NCI-H774 (cell line): ENCODE measurements at regions not wholly inside any gene's neighbourhood (a gene's known extent, or its start where the extent isn't known, plus 50 kb on each side); places are given as distances from the start of the nearest gene placed in this dataset.

Source experiments
- DNase-seq: peaks from one replicate; lab custom pipeline; 2025; lab: John Stamatoyannopoulos, UW

DNA sequence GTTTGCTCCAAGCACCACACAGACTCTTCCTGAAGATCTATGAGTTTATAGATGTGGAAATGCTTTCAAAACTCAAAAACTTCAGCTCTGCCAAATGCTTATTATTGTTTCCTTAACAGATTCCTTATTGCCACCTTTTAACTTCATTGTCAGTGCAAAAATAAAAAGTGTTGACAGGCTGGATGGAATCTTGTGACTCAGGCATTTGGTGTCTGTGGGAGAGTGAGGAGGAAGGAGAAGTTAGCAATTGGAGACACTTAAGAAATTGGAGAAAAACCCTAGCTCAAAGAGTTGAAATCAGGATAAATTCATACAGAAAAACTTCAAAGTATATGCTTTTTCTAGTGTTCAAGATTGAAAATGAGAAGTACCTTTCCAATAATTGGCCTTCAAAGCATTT lies 140.6 kb upstream of the PUM3 start:
- no peak for DNase-seq

GRCh38 chr9:2979957-2980610 lies 136.2 kb upstream of the PUM3 start:
- no peak for DNase-seq

DNA sequence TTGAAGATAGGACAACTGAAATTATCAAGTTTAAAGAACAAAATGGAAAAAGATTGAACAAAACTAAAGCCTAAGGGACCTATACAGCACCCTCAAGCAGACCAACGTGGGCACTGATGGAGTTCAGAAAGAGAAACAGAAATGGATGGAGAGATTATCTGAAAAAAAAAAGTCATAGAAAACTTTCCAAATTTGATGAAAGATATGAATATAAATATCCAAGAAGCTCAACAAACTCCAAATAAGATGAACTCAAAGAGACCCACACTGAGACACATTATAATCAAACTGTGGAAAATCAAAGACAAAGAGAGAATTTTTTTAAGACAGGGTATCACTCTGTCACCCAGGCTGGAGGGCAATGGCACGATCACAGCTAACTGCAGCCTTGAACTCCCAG lies 128.6 kb upstream of the PUM3 start:
- no peak for DNase-seq

- no peak for DNase-seq
These were observed 127.0 kb upstream of the PUM3 start for GRCh38 chr9:2970864-2971263.

DNA sequence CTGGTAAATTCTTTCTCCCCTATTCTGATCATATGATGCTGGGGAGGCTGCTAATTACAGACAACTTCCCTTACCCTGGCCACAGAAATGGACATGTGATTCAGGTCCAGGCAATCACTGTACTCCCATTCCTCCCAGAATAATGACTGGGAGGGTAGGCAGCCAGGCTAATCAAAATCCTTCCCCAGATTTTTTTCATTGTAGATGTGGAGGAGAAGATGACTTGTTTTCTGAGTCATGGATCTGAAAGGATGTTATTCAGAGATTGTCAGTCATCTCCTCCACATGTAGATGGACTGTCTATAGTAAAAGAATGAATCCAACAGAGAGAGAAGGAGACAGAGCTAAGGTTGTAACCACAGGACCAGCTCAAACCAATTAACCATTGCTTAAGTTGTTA lies 123.9 kb upstream of the PUM3 start:
- DNase-seq: no peak

- DNase-seq: no peak
These were observed 122.8 kb upstream of the PUM3 start for GRCh38 chr9:2966565-2967300.

DNA sequence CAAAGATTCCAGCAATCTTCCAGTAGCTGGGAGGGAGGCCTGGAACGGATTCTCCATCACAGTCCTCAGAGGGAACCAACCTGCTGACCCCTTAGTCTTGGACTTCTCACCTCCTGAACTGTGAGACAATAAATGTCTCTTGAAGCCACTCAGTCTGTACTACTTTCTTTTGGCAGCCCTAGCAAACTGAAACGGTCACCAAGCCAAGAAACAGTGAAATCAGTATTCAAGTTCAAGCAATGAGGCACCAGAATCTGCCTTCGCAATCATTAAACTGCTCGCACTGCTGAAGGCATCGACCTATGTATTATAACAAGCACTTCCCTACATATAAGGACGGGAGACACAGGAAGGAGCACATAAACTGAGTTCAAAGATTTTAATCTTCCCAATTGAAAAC lies 120.6 kb upstream of the PUM3 start:
- DNase-seq: no peak

- DNase-seq: no peak
These were observed 119.4 kb upstream of the PUM3 start for GRCh38 chr9:2963307-2963706.

- DNase-seq: no peak
These were observed 118.7 kb upstream of the PUM3 start for GRCh38 chr9:2962471-2963172.

DNA sequence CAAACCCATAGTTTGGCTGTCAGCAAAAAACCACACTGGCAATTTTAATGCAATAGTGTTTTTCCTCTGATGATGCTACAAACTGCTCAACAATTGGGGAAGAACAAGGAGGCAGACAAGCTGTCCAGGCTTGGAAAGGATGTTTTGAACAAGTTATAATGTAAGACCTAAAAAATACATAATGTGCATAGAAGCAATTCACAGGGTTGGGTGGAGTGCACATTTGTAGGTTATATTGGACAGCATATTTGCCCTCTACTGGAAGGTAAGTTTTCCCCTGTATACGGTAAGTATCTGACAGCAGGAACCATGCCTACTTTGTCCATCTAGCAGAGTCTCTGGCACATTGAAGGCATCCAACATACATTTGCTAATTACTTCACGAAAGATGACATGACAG lies 114.3 kb upstream of the PUM3 start:
- no peak for DNase-seq

- DNase-seq: no peak
These were observed 113.8 kb upstream of the PUM3 start for GRCh38 chr9:2957656-2958200.

DNA sequence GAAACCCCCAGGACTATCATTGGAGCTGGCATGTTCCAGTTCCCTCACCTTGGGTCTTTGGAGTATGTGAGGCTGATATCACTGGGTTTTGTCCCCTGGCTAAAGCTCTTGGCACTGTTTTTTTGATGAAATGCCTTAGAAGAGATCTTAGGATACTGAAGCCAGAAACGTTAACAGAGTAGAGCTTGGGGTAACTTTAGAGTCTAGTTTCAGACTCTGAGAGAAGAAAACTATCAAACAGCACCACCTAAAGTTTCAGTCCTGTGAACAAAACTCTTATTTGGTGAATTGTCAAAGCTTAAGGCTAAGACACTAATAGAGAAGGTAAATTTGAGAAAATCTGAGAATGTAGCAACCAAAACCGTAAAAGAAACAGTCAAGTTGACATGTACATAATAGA lies 111.7 kb upstream of the PUM3 start:
- DNase-seq: no peak

DNA sequence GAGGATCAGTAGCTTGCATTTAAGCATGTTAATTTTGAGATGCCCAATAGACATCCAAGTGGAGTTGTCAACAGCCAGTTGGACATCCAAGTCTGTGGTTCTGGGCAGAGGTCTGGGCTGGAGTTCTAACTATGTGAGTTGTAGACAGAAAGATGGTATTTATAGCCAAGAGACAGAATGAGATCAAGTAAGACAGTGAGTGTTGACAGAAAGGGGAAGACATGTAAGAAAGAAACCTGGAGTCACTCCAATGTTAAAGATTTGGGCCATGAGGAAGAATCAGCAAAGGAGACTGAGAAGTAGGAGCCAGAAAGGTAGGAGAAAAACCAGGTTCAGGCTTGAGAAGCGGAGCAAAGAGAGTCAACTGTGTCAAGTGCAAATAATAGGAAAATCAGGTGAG lies 95.5 kb upstream of the PUM3 start:
- no peak for DNase-seq

DNA sequence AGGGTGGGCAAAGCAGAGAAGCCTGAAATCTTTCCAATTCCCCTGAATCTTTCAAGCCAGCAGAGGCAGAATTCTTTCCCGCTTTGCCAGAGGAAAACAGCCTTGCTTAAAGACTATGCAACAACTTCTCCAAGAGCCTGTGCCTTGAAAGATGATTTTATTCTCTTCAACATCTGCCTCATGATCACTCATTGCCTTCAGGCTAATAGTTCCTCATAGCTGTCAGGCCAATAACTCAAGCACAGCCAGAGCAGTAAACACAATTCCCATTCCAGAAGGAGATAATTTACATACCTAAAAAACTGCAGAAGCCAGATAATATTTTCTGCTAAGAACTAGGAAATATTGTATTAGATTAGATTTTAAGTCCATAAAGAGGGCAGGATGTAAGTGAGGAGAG lies 92.3 kb upstream of the PUM3 start:
- no peak for DNase-seq

- no peak for DNase-seq
These were observed 91.0 kb upstream of the PUM3 start for GRCh38 chr9:2934883-2935282.

DNA sequence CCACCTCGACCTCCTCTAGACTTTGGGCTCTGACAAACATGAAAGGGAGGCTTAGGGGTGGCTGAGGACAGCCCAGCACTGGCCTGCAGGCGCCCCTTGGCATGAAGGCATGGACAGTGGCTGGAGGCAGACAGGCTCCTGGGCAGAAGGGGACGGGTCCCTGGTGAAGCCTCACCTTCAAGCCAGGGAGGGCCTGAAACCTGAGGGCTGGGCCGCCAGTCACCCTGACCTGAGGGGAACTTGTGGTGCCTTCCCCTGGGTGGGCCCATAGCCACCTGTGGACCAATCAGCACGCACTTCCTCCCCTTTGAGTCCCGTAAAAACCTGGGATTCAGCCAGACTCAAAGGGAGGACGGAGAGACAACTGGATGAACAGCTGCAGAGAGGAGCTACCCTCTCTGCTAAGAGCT lies 90.4 kb upstream of the PUM3 start:
- no peak for DNase-seq

GRCh38 chr9:2933165-2934095 lies 89.5 kb upstream of the PUM3 start:
- no peak for DNase-seq

DNA sequence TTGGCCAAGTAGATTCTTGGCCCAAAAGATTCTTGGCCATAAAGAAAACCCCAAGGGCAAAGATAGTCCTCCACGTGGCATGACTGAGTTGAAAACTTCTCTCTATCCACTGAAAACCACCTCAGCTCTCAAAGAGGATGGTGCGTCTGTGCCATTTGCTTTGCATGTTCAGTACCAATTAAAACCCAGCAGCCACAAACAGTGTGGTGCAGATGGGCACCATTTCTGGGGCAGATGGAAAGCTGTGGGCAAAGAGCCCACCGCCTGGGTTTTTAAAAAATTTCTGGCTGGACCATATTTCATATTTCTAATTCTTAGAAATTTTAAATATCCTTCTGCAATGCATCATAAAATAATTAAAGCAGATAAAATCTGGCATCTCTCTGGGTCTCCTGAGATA lies 84.5 kb upstream of the PUM3 start:
- no peak for DNase-seq

DNA sequence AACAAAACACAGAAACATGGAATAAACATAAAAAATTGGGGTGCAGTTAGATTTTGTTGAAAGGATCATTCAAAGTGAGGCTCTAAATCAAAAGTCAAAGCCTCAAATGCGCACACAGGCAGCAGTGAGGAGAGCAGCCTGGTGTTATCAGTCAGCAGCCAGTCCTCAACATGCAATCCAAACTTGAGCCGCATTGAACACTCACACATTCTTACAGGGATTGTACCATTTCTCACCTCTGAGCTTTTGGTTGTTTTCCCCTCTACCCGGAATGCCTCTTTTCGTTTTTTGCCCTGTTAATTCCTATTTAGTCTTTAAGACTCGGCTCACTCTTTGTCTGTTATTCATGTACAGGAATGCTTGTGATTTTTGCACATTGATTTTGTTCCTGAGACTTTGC lies 81.1 kb upstream of the PUM3 start:
- no peak for DNase-seq

- DNase-seq: no peak
These were observed 80.5 kb upstream of the PUM3 start for GRCh38 chr9:2924380-2924768.

DNA sequence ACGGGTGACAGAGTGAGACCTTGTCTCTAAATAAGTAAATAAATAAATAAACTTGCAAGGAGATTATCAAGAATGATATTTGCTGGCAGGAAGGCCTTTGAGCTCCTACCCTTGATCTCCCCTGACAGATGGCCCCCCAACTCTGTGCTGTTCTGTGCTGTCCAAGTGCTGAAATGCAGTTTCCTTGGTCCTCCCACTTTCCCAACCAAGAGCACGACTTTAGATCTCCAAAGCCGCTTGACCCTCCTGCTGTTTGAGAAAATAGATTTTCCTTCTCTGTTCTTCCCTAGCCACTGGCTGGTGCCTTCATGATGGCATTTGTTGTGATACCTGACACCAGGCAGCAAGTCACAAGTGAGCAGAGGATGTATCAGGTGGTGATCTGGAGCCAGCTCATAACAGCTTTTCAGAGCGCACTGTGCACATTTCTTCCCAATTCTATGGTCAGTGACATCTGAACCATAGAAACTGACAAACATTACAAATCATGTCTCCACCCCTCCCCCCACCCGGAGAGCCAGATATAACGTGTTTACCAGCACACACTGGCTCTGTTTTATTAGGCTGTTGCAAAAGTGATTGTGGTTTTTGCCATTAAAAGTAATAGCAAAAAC lies 80.0 kb upstream of the PUM3 start:
- DNase-seq: no peak

- no peak for DNase-seq
These were observed 75.5 kb upstream of the PUM3 start for GRCh38 chr9:2919347-2919746.
